ENCODE measurements at regions not wholly inside any gene's neighbourhood (a gene's known extent, or its start where the extent isn't known, plus 50 kb on each side); places are given as distances from the start of the nearest gene placed in this dataset.

- TF ChIP-seq GATA3 (IDR thresholded peaks at IDR 0.05; ENCODE audit: low read depth, low read length) (no peak), GATA2 (IDR thresholded peaks at IDR 0.05; ENCODE audit: low read depth, low read length) (no peak)
Observed at GRCh38 chr6:170101281-170102035, 189.4 kb downstream of the DLL1 start.
